Frontal cortex (tissue), 3 donors: ENCODE measurements at regions not wholly inside any gene's neighbourhood (a gene's known extent, or its start where the extent isn't known, plus 50 kb on each side); places are given as distances from the start of the nearest gene placed in this dataset.

Experiments
- DNase-seq, 2 donors: peaks; one replicate each; pipeline ENCODE4 v3.0.0; 2012; ENCODE audit warnings: low spot score in 2 of 2
- FAIRE-seq: peaks from 2 replicates; lab custom pipeline; 2012; peaks lifted over from hg19 to GRCh38; lab: Jason Lieb, UNC
- donor health status: control.
- donor health status: control.
- donor health status: control.

- FAIRE-seq = no peak
Measured at GRCh38 chr10:113430634-113431397, 122.0 kb upstream of the HABP2 start.

DNA sequence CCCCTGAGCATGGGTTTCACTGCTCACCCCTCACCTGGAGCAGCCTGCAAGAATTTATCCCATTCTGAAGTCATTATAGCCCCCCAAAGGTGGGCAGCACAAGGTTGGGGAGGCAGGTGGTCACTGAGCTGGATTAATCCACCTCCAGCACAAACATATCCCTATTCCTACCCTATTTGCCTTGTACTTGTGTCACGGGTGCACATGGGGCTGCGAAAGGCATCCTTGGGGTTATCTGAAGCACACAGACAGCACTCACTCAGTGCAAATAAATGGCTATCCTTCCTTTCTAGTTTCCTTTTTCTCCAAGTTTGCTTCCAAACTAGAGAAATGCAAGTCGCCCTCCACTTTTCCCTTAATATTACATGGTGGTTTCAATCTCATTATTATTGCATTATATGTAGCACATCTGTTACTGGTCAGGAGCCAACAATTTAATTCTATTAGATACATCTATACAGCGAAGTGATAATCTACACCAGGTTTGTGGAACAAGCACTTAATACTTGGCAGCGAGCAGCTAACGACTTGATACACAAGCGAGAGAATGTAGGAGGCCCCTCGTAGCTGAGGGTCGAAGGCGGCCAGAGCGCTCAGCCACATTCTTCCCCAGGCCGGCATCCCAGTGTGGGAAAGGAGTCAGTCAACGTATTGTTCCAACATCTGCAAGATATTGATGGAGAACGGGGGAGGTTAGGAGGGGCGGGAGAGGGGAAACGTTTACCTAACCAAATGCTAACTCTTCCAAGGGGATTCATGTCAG is 121.3 kb upstream of the HABP2 start:
- DNase-seq (no peak), FAIRE-seq (no peak)

More at GRCh38 chr10:113430634-113431397, 122.0 kb upstream of the HABP2 start:
- DNase-seq = no peak

GRCh38 chr10:113433711-113434110 is 119.1 kb upstream of the HABP2 start:
- no peak for FAIRE-seq
- no peak for DNase-seq

DNA sequence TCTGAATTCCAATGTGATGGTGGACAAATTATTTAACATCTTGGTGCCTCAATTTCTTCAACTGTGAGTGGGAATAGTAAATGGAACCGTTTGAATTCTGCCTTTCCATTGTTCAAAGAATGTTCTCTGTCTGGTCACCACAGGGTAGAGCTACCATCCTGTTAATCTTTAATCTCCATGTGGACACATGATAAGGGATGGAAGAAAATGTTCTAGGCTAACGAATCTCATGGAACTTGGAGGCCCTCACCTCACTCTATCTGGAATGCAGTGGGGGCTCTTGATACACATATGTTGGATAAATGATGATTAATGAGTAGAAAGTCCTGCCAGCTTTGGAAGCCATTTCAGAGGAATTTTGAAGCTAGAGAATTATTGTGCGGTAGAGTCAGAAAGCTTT is 118.5 kb upstream of the HABP2 start:
- FAIRE-seq = no peak
- DNase-seq = no peak

DNA sequence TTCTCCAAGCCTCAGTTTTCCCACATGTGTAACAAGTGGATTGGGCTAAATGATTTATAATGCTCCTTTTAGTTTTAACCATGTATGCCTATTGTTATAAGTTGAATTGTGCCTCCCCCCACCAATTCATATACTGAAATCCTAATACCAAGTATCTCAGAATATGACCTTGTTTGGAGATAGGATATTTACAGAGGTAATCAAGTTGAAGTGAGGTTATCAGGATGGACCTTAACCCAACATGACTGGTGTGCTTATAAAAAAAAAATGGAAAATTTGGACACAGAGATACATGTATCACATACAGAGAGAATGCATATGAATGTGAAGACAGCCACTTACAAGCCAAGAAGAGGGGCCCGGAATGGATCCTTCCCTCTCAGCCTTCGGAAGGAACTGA is 117.9 kb upstream of the HABP2 start:
- FAIRE-seq = no peak
- no peak for DNase-seq

DNA sequence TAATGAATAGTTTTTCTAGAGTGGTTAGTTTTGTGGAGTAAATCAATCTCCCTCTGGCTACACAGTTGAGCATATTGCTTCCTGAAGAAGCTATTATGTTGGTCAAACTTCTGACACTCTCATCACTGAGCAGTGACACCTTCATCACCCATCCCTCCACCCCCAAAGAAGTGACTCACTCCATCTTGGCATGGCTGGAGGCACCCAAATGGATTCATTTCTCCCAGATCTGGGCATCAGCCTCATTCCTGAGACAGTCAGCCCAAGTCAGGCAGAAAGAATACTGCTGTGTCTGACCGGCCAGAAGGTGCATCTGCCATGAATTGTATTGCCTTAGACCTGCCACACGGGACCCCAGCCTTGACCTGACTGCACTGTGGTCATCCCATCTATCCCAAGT is 117.0 kb upstream of the HABP2 start:
- no peak for FAIRE-seq
- no peak for DNase-seq

DNA sequence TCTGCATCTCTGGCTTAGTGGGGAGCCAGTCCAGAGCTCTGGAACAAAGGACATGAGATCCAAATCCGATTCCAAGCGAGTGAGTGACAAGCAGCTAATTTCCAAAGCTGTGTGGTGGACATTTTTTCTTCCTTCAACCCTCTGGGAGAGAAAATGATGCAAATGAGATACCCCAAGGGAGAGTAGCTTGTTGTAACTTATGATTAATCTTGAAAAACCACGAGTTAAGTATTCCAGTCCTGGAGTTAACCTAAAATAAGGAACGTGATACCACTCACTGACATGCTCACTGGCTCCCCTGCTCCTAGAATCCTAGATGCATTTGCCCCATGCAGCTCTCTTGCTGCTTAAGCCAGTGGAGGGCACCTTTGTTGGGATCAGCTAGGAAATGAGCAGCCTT is 116.0 kb upstream of the HABP2 start:
- DNase-seq (no peak), FAIRE-seq (no peak)

DNA sequence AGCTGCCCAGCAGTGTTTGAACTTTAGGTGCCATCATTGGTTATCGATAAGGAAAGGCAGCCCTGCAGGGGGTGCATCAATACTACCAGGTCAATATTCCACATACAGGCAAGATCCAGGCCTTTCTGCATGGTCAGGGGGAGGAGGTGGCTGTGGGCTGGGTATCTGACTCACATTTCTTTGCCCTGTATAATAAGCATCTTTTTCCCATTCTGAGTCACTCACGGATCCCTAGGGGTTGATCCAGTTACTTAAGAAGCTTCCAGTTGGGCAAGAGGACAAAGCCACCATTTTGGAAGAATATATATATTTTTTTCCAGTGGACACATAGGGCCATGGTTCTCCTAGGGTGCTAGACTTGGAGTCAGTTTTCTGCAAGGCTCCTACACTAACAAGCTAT is 114.2 kb upstream of the HABP2 start:
- DNase-seq (no peak), FAIRE-seq (no peak)

DNA sequence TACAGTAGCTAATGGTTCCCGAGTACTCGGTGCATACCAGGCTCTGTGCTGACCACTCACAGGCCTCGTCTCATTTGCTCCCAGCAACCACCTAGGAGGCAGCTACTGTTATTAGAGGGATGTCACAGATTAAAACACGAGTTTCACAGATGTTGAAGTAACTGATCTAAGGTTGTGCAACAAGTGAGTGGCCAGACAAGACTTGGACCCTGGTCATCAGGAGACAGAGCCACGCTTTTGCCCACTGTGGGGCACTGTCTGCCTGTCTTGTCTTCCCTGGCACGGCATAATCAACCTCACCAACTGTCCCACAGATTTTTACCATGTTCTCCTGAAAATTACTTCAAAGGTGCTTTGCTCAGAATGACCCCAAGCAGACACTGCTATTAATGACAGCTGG is 111.6 kb upstream of the HABP2 start:
- DNase-seq (no peak), FAIRE-seq (no peak)

DNA sequence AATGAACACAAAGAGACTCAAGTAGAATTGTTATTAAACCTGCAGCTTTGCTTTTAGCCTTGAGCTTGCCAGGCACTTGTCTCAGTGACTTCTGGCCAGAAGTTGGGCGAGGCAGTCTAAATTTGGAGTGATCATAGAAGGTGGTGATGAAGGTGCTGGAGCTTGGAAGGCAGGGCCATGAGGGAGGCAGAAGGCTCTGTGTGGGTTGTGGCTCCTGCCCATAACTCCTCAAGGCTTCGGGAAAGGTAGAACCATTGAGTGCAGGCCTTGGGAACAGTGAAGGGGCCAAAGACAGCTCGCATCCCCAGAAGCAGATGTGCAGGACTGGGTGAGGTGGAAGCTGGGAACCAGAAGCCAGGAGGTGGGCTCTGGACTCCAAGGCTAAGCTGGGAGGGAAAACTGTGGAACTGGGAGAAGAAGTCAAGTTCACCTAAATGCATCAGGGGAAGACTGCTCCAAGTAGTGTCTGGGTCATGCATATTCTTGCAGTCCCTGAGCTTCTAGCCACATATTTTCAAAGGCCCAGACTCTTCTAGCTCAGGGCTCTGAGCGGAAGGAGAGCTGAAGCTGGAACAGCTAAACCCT is 111.1 kb upstream of the HABP2 start:
- no peak for FAIRE-seq
- DNase-seq = no peak

DNA sequence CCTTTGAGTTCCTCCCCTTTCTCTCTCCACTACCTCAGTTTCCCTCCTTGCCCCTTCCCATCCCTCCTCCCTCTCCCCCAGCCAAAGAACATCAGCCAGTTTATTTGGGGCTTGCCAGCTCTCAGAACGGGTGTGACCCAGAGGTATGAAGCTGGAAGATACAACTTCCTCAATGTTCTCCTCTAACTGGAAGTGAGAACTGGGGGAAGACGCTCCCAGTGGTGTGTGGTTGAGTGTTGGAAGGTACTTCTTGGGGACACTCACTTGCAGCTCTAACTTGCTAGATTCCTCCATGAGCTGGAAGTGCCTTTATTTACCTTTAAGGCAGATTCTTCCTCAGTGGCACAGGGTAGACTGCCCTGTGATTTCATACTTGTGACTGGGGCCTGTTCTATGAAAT is 110.5 kb upstream of the HABP2 start:
- FAIRE-seq = no peak

GRCh38 chr10:113443141-113443925 is 109.5 kb upstream of the HABP2 start:
- no peak for FAIRE-seq
- no peak for DNase-seq

More for the DNA sequence above, 110.5 kb upstream of the HABP2 start:
- DNase-seq = no peak

GRCh38 chr10:113444766-113445365 is 108.0 kb upstream of the HABP2 start:
- FAIRE-seq (no peak), DNase-seq (no peak)

GRCh38 chr10:113445736-113446135 is 107.1 kb upstream of the HABP2 start:
- no peak for FAIRE-seq

DNA sequence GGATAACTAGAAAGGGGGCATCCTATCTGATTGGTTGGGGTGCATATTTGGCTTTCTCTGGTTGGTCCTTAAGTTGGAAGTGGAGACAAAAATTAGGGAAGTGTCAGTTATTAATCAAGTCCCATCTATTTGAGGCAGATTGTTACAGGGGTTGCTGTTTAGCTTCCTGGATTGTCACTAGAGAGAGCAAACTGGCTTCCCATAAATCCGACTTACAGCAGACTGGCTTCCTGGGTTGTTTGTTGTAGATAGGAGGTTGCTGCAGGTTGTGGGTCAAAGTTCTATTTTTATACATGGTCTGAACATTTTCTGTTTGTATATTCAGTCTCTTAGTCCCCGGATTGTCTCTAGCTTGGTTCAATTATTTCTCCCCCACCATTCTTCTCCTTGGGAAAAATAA is 106.1 kb upstream of the HABP2 start:
- no peak for DNase-seq
- no peak for FAIRE-seq

More at GRCh38 chr10:113445736-113446135, 107.1 kb upstream of the HABP2 start:
- no peak for DNase-seq

GRCh38 chr10:113447278-113447677 is 105.6 kb upstream of the HABP2 start:
- DNase-seq (no peak), FAIRE-seq (no peak)

DNA sequence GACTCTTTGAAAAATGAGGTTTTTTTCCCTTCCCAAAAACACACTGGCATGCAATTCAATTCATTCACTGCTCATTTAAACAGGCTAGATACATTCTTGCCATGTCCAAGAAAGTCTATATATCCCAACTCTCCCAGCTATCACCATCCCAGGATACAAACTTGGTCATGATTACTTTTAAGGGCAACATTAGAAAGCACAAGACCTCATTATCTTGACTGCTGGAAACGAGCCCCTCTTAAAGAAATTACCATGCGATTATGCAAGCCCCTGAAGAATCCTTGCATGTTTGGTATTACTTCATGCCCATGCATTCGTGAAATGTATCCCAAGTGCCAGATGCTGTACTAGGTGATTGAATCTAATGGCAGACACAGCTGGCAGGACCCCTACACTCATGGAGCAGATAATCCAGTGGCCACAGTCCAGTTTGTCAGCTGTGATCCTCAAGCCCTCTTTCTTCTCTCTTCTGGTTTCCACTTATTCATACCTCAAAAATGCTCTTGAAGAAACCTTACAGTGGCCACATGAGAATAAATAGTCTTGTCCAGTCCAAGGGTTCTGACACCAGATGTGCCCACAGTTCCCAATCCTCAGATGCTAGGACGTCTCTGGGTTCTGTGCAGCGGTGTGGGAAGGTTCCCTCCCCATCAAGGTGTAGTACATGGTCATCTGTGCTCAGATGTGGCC is 103.7 kb upstream of the HABP2 start:
- FAIRE-seq = no peak
- DNase-seq = no peak

DNA sequence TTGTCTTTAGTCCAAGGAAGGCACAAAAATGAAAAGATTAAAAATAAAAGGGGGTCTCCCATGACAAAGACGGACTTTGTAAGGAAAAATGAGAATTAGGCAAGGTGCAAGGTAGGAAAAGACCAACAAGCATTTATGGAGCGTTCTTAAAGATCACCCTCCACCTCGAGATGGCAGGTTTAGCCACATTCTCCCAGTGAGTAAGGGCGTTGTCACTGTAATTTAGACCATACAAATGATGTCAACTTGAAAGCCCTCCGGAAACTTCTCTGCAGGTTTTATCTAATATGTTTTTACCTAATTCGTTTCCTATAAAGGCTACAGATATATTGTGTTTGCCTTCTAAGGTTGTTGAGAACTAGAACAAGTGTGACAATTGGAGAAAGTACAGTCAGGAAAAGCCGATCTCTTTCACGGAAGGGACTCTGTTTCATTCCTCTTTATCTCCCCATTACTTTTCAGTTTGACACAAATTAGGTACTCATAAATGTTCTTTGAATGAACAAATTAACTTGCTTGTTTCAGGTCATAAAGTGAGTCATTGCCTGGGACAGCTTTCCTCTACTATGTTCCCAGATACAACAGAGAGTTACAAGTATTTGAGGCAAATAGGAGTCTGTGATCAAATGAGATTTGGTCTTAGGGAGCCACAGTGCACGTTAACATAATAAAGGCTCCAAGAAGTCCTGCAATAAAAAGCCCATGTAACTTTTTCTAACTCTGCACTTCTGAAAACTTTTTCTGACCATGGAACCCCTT is 102.6 kb upstream of the HABP2 start:
- no peak for DNase-seq

GRCh38 chr10:113450906-113451305 is 101.9 kb upstream of the HABP2 start:
- DNase-seq (no peak), FAIRE-seq (no peak)

More for the DNA sequence above, 102.6 kb upstream of the HABP2 start:
- no peak for FAIRE-seq
